GM13977 (cell line): ENCODE measurements at regions not wholly inside any gene's neighbourhood (a gene's known extent, or its start where the extent isn't known, plus 50 kb on each side); places are given as distances from the start of the nearest gene placed in this dataset.

ENCODE experiments used
- DNase-seq: peaks from one replicate; pipeline ENCODE4 v3.0.0; 2012; ENCODE audit warnings: low spot score
- CTCF ChIP-seq: IDR thresholded peaks from 2 replicates; pipeline ENCODE4 v1.5.1; 2012; ENCODE audit warnings: mild to moderate bottlenecking, control low read depth; ENCODE audit not compliant: insufficient read depth; ENCODE audit errors: extremely low read depth, missing control alignments
- in situ Hi-C: fragments of 300-500 bp; cut with MboI; formaldehyde crosslinking; loops from one replicate; pipeline ENCODE4 v1.12.0; 2022; ENCODE audit warnings: low sequenced_read_pairs, low pct_unique_long_range_greater_than_20kb, mixed read lengths, inconsistent platforms; ENCODE audit not compliant: unreplicated experiment

GRCh38 chr1:60965280-60965854 is 117.0 kb upstream of the NFIA start:
- in situ Hi-C loops, result no loop called here
- no peak for TF ChIP-seq CTCF
- DNase-seq, result no peak

GRCh38 chr1:60963167-60963940 is 119.0 kb upstream of the NFIA start:
- TF ChIP-seq CTCF, result no peak
- in situ Hi-C loops, result no loop called here
- no peak for DNase-seq

- no peak for DNase-seq
- in situ Hi-C loops, result no loop called here
- TF ChIP-seq CTCF, result no peak
These were observed 121.4 kb upstream of the NFIA start for GRCh38 chr1:60960891-60961461.

GRCh38 chr1:60959701-60960100 is 122.7 kb upstream of the NFIA start:
- TF ChIP-seq CTCF, result no peak
- DNase-seq, result no peak
- in situ Hi-C loops, result no loop called here

GRCh38 chr1:60958001-60958400 is 124.4 kb upstream of the NFIA start:
- TF ChIP-seq CTCF, result no peak
- DNase-seq, result no peak
- in situ Hi-C loops, result no loop called here

- in situ Hi-C loops, result no loop called here
- TF ChIP-seq CTCF, result no peak
- DNase-seq, result no peak
These were observed 125.8 kb upstream of the NFIA start for GRCh38 chr1:60956520-60956919.
